NCI-H2227 (cell line): ENCODE measurements at regions not wholly inside any gene's neighbourhood (a gene's known extent, or its start where the extent isn't known, plus 50 kb on each side); places are given as distances from the start of the nearest gene placed in this dataset.
"Not testable (repeated sequence)": the region's sequence is repeated elsewhere in the genome, so short reads cannot be mapped to it uniquely, and the experiment has no call there.

ENCODE experiments used
- DNase-seq: peaks from one replicate; lab custom pipeline; 2025; ENCODE audit not compliant: unreplicated experiment; lab: John Stamatoyannopoulos, UW

GRCh38 chr1:168825820-168826219, 96.8 kb upstream of the DPT start:
- DNase-seq, result no peak

GRCh38 chr1:168826269-168826668, 97.3 kb upstream of the DPT start:
- no peak for DNase-seq

GRCh38 chr1:168827557-168827956, 98.6 kb upstream of the DPT start:
- no peak for DNase-seq

- no peak for DNase-seq
Measured at GRCh38 chr1:168829876-168830275, 100.9 kb upstream of the DPT start.

GRCh38 chr1:168830562-168830961, 101.6 kb upstream of the DPT start:
- DNase-seq, result no peak

- DNase-seq, result no peak
Measured at GRCh38 chr1:168832661-168833060, 103.7 kb upstream of the DPT start.

- DNase-seq, result no peak
Measured at GRCh38 chr1:168833362-168833761, 104.4 kb upstream of the DPT start.

GRCh38 chr1:168833801-168834224, 104.8 kb upstream of the DPT start:
- DNase-seq, result no peak

- no peak for DNase-seq
Measured at GRCh38 chr1:168834225-168834872, 105.3 kb upstream of the DPT start.

GRCh38 chr1:168835176-168835575, 106.2 kb upstream of the DPT start:
- no peak for DNase-seq

- no peak for DNase-seq
Measured at GRCh38 chr1:168835791-168836190, 106.8 kb upstream of the DPT start.

- DNase-seq, result no peak
Measured at GRCh38 chr1:168836469-168836868, 107.5 kb upstream of the DPT start.

GRCh38 chr1:168837230-168837629, 108.2 kb upstream of the DPT start:
- not testable (repeated sequence) for DNase-seq

GRCh38 chr1:168842306-168842705, 113.3 kb upstream of the DPT start:
- DNase-seq, result no peak

GRCh38 chr1:168842916-168843315, 113.9 kb upstream of the DPT start:
- DNase-seq, result no peak

GRCh38 chr1:168843401-168843800, 114.4 kb upstream of the DPT start:
- DNase-seq, result no peak

- DNase-seq, result no peak
Measured at GRCh38 chr1:168843950-168844349, 114.9 kb upstream of the DPT start.

- no peak for DNase-seq
Measured at GRCh38 chr1:168845140-168845539, 116.1 kb upstream of the DPT start.

GRCh38 chr1:168848051-168848450, 119.0 kb upstream of the DPT start:
- DNase-seq, result no peak

- no peak for DNase-seq
Measured at GRCh38 chr1:168861421-168862004, 132.5 kb upstream of the DPT start.

- no peak for DNase-seq
Measured at GRCh38 chr1:168863772-168864171, 134.8 kb upstream of the DPT start.

GRCh38 chr1:168864266-168864665, 135.3 kb upstream of the DPT start:
- no peak for DNase-seq
